ENCODE measurements at regions not wholly inside any gene's neighbourhood (a gene's known extent, or its start where the extent isn't known, plus 50 kb on each side); places are given as distances from the start of the nearest gene placed in this dataset.

GRCh38 chr5:3715062-3715461 lies 119.4 kb downstream of the IRX1 start:
- intact Hi-C loops (cut with DNase I) = no loop called here
- Histone ChIP-seq H3K9me3 (no peaks in the 10 kb centered on the region), H3K4me3 (no peak overlapping the region), H3K27me3 (replicated peaks; ENCODE audit: insufficient read depth) (no peaks in the 10 kb centered on the region), H3K27ac (no peak overlapping the region), H3K36me3 (no peaks in the 10 kb centered on the region), H3K4me1 (replicated peaks) (no peaks in the 10 kb centered on the region)
- no peak for DNase-seq (ENCODE audit: low spot score)
- TF ChIP-seq POLR2A (IDR thresholded peaks at IDR 0.05) (no peak), POLR2AphosphoS5 (IDR thresholded peaks at IDR 0.05) (no peak)
- TF ChIP-seq, protein P1, sequence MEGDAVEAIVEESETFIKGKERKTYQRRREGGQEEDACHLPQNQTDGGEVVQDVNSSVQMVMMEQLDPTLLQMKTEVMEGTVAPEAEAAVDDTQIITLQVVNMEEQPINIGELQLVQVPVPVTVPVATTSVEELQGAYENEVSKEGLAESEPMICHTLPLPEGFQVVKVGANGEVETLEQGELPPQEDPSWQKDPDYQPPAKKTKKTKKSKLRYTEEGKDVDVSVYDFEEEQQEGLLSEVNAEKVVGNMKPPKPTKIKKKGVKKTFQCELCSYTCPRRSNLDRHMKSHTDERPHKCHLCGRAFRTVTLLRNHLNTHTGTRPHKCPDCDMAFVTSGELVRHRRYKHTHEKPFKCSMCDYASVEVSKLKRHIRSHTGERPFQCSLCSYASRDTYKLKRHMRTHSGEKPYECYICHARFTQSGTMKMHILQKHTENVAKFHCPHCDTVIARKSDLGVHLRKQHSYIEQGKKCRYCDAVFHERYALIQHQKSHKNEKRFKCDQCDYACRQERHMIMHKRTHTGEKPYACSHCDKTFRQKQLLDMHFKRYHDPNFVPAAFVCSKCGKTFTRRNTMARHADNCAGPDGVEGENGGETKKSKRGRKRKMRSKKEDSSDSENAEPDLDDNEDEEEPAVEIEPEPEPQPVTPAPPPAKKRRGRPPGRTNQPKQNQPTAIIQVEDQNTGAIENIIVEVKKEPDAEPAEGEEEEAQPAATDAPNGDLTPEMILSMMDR (IDR thresholded peaks at IDR 0.05) = no peak
- 66% methylated on average over 9 of the region's 9 CpGs for WGBS

DNA sequence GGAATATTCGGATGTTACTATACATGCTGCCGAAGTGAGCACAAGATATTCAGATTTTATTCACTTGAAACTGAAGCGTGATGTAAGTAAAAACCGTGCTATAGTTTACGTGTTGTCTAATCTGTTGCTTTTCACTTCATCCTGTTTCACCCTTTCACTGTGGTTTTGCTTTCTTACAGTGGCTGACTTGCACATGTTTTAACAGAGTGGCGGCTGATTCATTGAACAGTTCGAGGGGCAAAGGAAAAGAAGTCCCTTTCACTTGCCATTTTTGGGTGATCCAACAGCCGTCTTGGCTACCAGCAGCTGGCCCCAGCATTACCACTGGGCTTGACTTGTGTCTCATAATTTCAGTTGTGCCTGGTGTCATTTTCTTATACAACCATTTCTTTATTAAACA lies 134.0 kb downstream of the IRX1 start:
- no peak for DNase-seq (ENCODE audit: low spot score)
- Histone ChIP-seq H3K4me1 (replicated peaks) (no peaks in the 10 kb centered on the region), H3K27me3 (replicated peaks; ENCODE audit: insufficient read depth) (no peaks in the 10 kb centered on the region), H3K9me3 (no peaks in the 10 kb centered on the region), H3K4me3 (no peak overlapping the region), H3K27ac (no peak overlapping the region), H3K36me3 (no peaks in the 10 kb centered on the region)
- 81% methylated on average over 8 of the region's 8 CpGs for WGBS
- intact Hi-C loops (cut with DNase I) = no loop called here
- TF ChIP-seq, protein P1 (IDR thresholded peaks at IDR 0.05) = no peak
- no peak for TF ChIP-seq POLR2AphosphoS5 (IDR thresholded peaks at IDR 0.05)
- no peak for TF ChIP-seq POLR2A (IDR thresholded peaks at IDR 0.05)

GRCh38 chr5:3734632-3735031 lies 139.0 kb downstream of the IRX1 start:
- WGBS = 91% methylated on average over 6 of the region's 6 CpGs
- DNase-seq (ENCODE audit: low spot score) = no peak
- Histone ChIP-seq H3K4me3 (no peak overlapping the region), H3K4me1 (replicated peaks) (no peaks in the 10 kb centered on the region), H3K27ac (no peak overlapping the region), H3K36me3 (no peaks in the 10 kb centered on the region), H3K27me3 (replicated peaks; ENCODE audit: insufficient read depth) (no peaks in the 10 kb centered on the region), H3K9me3 (no peaks in the 10 kb centered on the region)
- intact Hi-C loops (cut with DNase I) = no loop called here
- TF ChIP-seq POLR2A (IDR thresholded peaks at IDR 0.05) (no peak), POLR2AphosphoS5 (IDR thresholded peaks at IDR 0.05) (no peak)
- TF ChIP-seq, protein P1 (IDR thresholded peaks at IDR 0.05) = no peak

DNA sequence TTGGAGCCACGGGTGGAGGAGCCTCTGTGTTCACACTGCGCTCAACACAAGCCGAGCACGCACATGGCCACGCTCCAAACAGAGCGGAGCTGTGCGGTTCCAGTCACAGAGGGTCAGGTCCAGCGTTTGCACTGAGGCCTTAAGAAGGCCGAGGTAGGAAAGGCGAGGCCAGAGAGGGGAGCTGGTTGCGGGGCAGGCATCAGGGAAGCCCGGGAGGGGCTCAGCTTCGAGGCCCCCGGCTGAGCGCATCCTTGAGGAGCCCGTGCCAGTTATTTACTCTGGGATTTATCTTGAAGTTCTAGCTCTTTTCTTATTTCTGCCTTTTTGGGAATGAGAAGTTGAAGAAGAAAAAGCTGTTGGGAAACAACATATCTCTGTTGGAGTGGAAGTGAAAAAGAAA lies 140.8 kb downstream of the IRX1 start:
- Histone ChIP-seq H3K4me3 (no peak overlapping the region), H3K27ac (no peak overlapping the region), H3K4me1 (replicated peaks) (no peaks in the 10 kb centered on the region), H3K36me3 (no peaks in the 10 kb centered on the region), H3K27me3 (replicated peaks; ENCODE audit: insufficient read depth) (no peaks in the 10 kb centered on the region), H3K9me3 (no peaks in the 10 kb centered on the region)
- WGBS = 64% methylated on average over 16 of the region's 16 CpGs
- intact Hi-C loops (cut with DNase I) = no loop called here
- TF ChIP-seq, protein P1 (IDR thresholded peaks at IDR 0.05) = no peak
- no peak for TF ChIP-seq POLR2A (IDR thresholded peaks at IDR 0.05)
- TF ChIP-seq POLR2AphosphoS5 (IDR thresholded peaks at IDR 0.05) = no peak
- no peak for DNase-seq (ENCODE audit: low spot score)

- WGBS = 51% methylated on average over 9 of the region's 9 CpGs
- Histone ChIP-seq H3K36me3 (no peaks in the 10 kb centered on the region), H3K27me3 (replicated peaks; ENCODE audit: insufficient read depth) (no peaks in the 10 kb centered on the region), H3K9me3 (no peaks in the 10 kb centered on the region), H3K4me3 (no peak overlapping the region), H3K4me1 (replicated peaks) (no peaks in the 10 kb centered on the region), H3K27ac (no peak overlapping the region)
- no peak for DNase-seq (ENCODE audit: low spot score)
- intact Hi-C loops (cut with DNase I) = no loop called here
- TF ChIP-seq POLR2AphosphoS5 (IDR thresholded peaks at IDR 0.05) (no peak), POLR2A (IDR thresholded peaks at IDR 0.05) (no peak)
- TF ChIP-seq, protein P1 (IDR thresholded peaks at IDR 0.05) = no peak
Measured at GRCh38 chr5:3736926-3737325, 141.3 kb downstream of the IRX1 start.

Measured in prostate gland (tissue), 2 donors.